GM12865 (cell line): ENCODE measurements at regions not wholly inside any gene's neighbourhood (a gene's known extent, or its start where the extent isn't known, plus 50 kb on each side); places are given as distances from the start of the nearest gene placed in this dataset.

Experiments used
- DNase-seq: peaks from one replicate; pipeline ENCODE4 v3.0.0; 2010; ENCODE audit warnings: low read depth
- H3K4me3 ChIP-seq: 2 replicates; pipeline ENCODE4 v1.5.1; 2011; ENCODE audit warnings: mild to moderate bottlenecking, low read depth, low read length, control low read depth
- TF ChIP-seq, protein P1 (sequence below): IDR thresholded peaks from 2 replicates; pipeline ENCODE4 v1.5.1; 2011; ENCODE audit warnings: low read length, control low read depth, low read depth, inconsistent platforms; ENCODE audit not compliant: insufficient read depth; ENCODE audit errors: missing control alignments

DNA sequence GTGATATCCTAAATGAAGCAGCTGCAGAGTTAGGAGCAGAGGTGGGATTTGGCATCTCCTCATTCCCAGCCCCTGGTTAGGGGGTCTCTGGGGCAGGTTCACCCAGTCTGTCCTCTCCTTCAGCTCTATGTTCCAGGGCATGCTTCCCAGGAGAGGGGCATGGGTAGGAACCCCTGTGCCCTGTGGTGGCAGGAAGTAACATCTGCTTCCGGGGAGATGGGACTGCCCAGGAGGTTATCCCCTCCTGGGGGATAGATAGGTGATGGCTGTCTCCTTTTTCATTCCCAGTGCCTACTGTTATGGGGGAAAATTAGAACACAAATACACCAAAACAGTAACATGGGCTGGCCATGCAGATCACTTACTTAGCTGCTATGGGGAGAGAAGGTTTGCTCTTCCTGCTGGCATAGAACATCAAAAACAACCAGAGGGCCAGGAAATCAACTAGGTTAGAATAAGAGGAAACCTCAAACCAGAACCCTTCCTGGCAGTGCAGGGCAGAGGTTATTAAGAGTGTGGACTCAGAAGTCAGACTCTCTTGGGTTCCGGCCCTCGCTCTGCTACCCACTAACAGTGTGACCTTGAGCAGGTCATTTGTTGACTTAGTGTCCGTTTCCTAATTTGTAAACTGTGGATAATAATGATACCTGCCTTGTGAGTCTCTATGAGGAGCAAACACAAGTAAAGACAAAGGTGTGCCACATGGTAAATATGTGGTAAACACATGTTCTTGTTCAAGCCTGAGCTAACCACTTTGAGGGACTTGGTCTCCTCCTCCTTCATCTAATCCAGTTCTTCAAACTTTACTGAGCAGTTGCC is 157.8 kb upstream of the JUN start:
- TF ChIP-seq, protein P1, sequence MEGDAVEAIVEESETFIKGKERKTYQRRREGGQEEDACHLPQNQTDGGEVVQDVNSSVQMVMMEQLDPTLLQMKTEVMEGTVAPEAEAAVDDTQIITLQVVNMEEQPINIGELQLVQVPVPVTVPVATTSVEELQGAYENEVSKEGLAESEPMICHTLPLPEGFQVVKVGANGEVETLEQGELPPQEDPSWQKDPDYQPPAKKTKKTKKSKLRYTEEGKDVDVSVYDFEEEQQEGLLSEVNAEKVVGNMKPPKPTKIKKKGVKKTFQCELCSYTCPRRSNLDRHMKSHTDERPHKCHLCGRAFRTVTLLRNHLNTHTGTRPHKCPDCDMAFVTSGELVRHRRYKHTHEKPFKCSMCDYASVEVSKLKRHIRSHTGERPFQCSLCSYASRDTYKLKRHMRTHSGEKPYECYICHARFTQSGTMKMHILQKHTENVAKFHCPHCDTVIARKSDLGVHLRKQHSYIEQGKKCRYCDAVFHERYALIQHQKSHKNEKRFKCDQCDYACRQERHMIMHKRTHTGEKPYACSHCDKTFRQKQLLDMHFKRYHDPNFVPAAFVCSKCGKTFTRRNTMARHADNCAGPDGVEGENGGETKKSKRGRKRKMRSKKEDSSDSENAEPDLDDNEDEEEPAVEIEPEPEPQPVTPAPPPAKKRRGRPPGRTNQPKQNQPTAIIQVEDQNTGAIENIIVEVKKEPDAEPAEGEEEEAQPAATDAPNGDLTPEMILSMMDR = no peak
- peak; percentile 33 for DNase-seq
- H3K4me3 ChIP-seq = no peak overlapping the region

DNA sequence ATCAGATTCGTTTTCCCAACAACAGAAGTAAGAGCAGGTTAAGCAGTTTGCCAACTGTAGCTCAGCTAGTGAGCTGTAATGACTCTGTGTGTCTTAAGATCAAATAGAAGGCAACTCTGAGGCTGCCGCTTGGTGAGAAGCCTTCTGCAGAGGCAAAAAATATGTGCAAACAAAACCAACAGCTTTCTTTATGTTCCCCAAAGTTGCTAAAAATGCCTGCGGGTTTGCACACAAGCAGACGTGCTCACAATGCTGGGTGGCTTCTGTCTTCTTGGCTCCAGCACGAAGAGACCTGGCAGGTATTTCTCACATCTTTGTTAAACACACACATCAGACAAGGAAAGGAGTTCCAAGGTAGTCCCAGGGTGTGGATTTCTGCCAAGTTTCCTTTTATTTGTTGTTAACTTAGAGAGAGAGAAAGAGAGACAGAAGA is 158.9 kb upstream of the JUN start:
- H3K4me3 ChIP-seq = no peak overlapping the region
- TF ChIP-seq, protein P1 = no peak
- no peak for DNase-seq

DNA sequence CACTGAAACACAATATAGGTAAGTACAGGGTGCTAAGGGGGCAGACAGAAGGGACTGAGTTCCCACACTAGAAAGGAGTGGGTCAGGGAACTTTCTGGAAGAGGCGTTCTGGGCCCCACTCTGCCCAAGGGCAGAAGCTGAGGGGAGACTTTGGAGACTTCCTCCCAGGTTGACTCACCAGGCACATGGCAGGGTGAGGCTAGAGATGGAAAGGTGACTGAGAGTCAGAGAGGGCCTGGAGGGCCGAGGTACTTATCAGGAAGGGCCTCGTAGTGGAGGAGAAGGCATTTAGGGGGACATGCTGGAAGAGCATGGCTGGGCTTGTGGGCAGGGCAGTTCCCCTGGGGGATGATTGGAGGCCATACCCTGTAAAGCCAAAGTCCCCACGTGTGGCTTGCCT is 159.9 kb upstream of the JUN start:
- H3K4me3 ChIP-seq = no peak overlapping the region
- TF ChIP-seq, protein P1 = no peak
- DNase-seq = no peak

DNA sequence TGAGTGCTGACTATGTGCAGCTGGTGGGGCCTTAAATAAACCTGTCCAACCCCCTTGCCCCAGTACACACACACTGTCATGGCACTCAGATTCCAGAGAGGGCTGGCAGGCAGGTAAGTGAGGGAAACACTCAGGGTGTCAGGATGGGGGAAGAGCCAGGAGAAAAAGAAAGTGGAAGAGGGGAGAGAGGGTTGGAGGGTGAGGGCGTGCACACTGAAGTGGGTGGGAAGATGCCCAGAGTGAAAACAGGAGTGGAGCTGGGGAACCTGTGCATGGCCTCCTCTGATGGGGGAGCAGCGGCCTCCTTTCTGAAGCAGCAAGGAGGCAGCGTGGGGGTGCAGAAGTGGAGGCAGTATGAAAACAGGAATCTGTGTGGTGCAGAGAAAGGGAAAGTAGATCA is 160.6 kb upstream of the JUN start:
- DNase-seq = no peak
- no peak overlapping the region for H3K4me3 ChIP-seq
- TF ChIP-seq, protein P1 = no peak

DNA sequence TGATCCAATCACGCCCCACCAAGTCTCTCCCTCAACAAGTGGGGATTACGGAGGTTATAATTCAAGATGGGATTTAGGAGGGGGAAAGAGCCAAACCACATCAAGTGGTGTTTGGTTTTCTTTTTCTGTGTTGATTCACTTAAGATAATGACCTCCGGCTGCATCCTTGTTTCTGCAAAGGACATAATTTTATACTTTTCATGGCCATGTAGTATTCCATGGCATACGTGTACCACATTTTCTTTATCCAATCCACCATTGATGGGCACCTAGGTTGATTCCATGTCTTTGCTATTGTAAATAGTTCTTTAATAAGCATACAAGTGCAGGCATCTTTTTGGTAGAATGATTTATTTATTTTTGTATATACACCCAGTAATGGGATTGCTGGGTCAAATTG is 162.5 kb upstream of the JUN start:
- no peak for DNase-seq
- TF ChIP-seq, protein P1 = no peak
- no peak overlapping the region for H3K4me3 ChIP-seq

DNA sequence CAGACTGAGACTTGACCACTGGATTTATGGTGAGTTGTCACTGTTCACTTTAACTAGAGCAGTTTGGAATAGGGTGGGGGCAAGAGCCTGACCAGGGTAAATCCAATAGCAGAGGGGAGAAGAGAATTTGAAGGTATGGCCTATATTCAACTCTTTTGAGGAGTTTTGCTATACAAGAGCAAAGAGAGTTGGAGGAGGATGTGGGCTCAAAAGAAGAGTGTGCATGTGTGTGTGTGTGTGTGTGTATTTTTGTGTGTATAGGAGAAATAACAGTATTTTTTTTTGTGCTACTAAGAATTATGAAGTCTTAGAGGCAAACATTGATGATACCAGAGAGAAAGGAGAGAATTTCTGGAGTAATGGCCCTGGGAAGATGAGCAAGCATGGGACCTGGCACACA is 164.8 kb upstream of the JUN start:
- no peak overlapping the region for H3K4me3 ChIP-seq
- no peak for DNase-seq
- TF ChIP-seq, protein P1 = no peak
